IMR-90 (cell line): ENCODE measurements at regions not wholly inside any gene's neighbourhood (a gene's known extent, or its start where the extent isn't known, plus 50 kb on each side); places are given as distances from the start of the nearest gene placed in this dataset.

ENCODE experiments used
- ATAC-seq: fragments of 200-7000 bp; cut with Tn5 transposase; 2 replicates; pipeline ENCODE4 v1.9.1; 2020; ENCODE audit warnings: low read depth, mild to moderate bottlenecking, moderate library complexity
- BruUV-seq: library from RNA; stranded (reverse); fragments of 400-500 nt; replicated peaks from 2 replicates; lab custom pipeline; 2021; lab: Mats Ljungman, UMichigan
- CTCF ChIA-PET: fragments of 300-600 bp; formaldehyde crosslinking; extraction: SDS; loops from one replicate; lab custom pipeline; 2021; ENCODE audit warnings: antibody characterized with exemption; lab: Yijun Ruan, JAX
- POLR2A ChIA-PET: fragments of 300-600 bp; sonication (Branson Sonifier 250); formaldehyde crosslinking; loops from one replicate; lab custom pipeline; 2022; ENCODE audit warnings: antibody characterized with exemption; ENCODE audit not compliant: unreplicated experiment; lab: Charles Lee
- DNase-seq: peaks from one replicate; pipeline ENCODE4 v3.0.0; 2013
- H2AFZ ChIP-seq: replicated peaks from 2 replicates; pipeline ENCODE3; 2013; ENCODE audit warnings: low read length, mild to moderate bottlenecking; ENCODE audit not compliant: poor library complexity
- H2AK5ac ChIP-seq: 2 replicates; pipeline ENCODE4 v1.6.1; 2013; ENCODE audit warnings: low read depth, low read length, inconsistent platforms
- H2AK9ac ChIP-seq: replicated peaks from 2 replicates; pipeline ENCODE3; 2013; ENCODE audit warnings: mild to moderate bottlenecking, low read depth, low read length, moderate library complexity; ENCODE audit not compliant: poor library complexity
- H2BK120ac ChIP-seq: 2 replicates; pipeline ENCODE4 v1.6.1; 2013; ENCODE audit warnings: low read depth, low read length, inconsistent platforms
- H2BK15ac ChIP-seq: 3 replicates; pipeline ENCODE4 v1.6.1; 2013; ENCODE audit warnings: low read depth, low read length, inconsistent platforms
- H2BK20ac ChIP-seq: 2 replicates; pipeline ENCODE4 v1.6.1; 2013; ENCODE audit warnings: low read depth, mild to moderate bottlenecking, inconsistent platforms, low read length, moderate library complexity
- H2BK5ac ChIP-seq: 2 replicates; pipeline ENCODE4 v1.6.1; 2013; ENCODE audit warnings: mild to moderate bottlenecking, low read depth, low read length, inconsistent platforms; ENCODE audit not compliant: poor library complexity, severe bottlenecking
- H3K14ac ChIP-seq: replicated peaks from 2 replicates; pipeline ENCODE4 v1.6.1; 2013; ENCODE audit warnings: low read depth, low read length, inconsistent platforms
- H3K18ac ChIP-seq: 2 replicates; pipeline ENCODE4 v1.6.1; 2013; ENCODE audit warnings: low read depth, low read length, control low read depth
- H3K23ac ChIP-seq: 2 replicates; pipeline ENCODE4 v1.6.1; 2013; ENCODE audit warnings: low read depth, low read length, inconsistent platforms
- H3K27ac ChIP-seq: 2 replicates; pipeline ENCODE4 v1.5.1; 2013; ENCODE audit warnings: mild to moderate bottlenecking, control low read depth, low read length; ENCODE audit not compliant: insufficient read depth
- H3K27me3 ChIP-seq: 2 replicates; pipeline ENCODE4 v1.6.1; 2013; ENCODE audit warnings: low read length; ENCODE audit not compliant: control insufficient read depth, insufficient read depth
- H3K36me3 ChIP-seq: 2 replicates; pipeline ENCODE4 v1.6.1; 2013; ENCODE audit warnings: low read length, mixed read lengths; ENCODE audit not compliant: control insufficient read depth, insufficient read depth
- H3K4ac ChIP-seq: 2 replicates; pipeline ENCODE4 v1.6.1; 2013; ENCODE audit warnings: low read depth, low read length, inconsistent platforms
- H3K4me1 ChIP-seq: 2 replicates; pipeline ENCODE4 v1.6.1; 2013; ENCODE audit warnings: low read length, mixed read lengths; ENCODE audit not compliant: control insufficient read depth, insufficient read depth
- H3K4me2 ChIP-seq: 2 replicates; pipeline ENCODE4 v1.6.1; 2013; ENCODE audit warnings: low read depth, mild to moderate bottlenecking, control low read depth, low read length, moderate library complexity
- H3K4me3 ChIP-seq: 2 replicates; pipeline ENCODE4 v1.5.1; 2013; ENCODE audit warnings: low read depth, mild to moderate bottlenecking, control low read depth, low read length, moderate library complexity; ENCODE audit not compliant: insufficient read depth
- H3K56ac ChIP-seq: 2 replicates; pipeline ENCODE4 v1.6.1; 2013; ENCODE audit warnings: low read length, inconsistent platforms; ENCODE audit not compliant: insufficient read depth; ENCODE audit errors: extremely low read depth
- H3K79me1 ChIP-seq, 2 experiments: 2 replicates each; pipeline ENCODE4 v1.6.1; 2013; ENCODE audit warnings: low read length in 2 of 2, inconsistent platforms in 1 of 2, low read depth in 1 of 2
- H3K9ac ChIP-seq: 2 replicates; pipeline ENCODE4 v1.6.1; 2013; ENCODE audit warnings: low read depth, low read length, control low read depth
- H3K9me1 ChIP-seq: 2 replicates; pipeline ENCODE4 v1.6.1; 2013; ENCODE audit warnings: low read length, inconsistent platforms; ENCODE audit not compliant: insufficient read depth
- H3K9me3 ChIP-seq: 2 replicates; pipeline ENCODE4 v1.6.1; 2013; ENCODE audit warnings: low read length; ENCODE audit not compliant: control insufficient read depth, insufficient read depth
- H4K20me1 ChIP-seq: 2 replicates; pipeline ENCODE4 v1.6.1; 2013; ENCODE audit warnings: low read length, inconsistent platforms; ENCODE audit not compliant: insufficient read depth
- H4K5ac ChIP-seq: 2 replicates; pipeline ENCODE4 v1.6.1; 2013; ENCODE audit warnings: mild to moderate bottlenecking, low read depth, low read length, control low read depth
- H4K8ac ChIP-seq, 2 experiments: 2 replicates each; pipeline ENCODE4 v1.6.1; 2013; ENCODE audit warnings: low read depth in 2 of 2, low read length in 2 of 2, control low read depth in 1 of 2, inconsistent platforms in 1 of 2
- H4K91ac ChIP-seq: 2 replicates; pipeline ENCODE4 v1.6.1; 2013; ENCODE audit warnings: low read depth, low read length, inconsistent platforms; ENCODE audit not compliant: insufficient read depth
- MAFK ChIP-seq: IDR thresholded peaks from 2 replicates; pipeline ENCODE4 v1.6.1; 2012; ENCODE audit warnings: low read depth, low read length, improper control_type of control experiment
- WGBS, 2 experiments: methylation state at CpG; one replicate each; pipeline versions ENCODE4 v1.1.5 to v1.1.7; 2013; ENCODE audit warnings: missing lambda C conversion rate in 2 of 2; ENCODE audit not compliant: insufficient read length in 1 of 2; ENCODE audit errors: extremely low coverage in 2 of 2; 5-methylcytosine and 5-hydroxymethylcytosine counted together
- dilution Hi-C: fragments of 300-500 bp; cut with HindIII; formaldehyde crosslinking; loops from one replicate; pipeline ENCODE4 v1.14.3; 2018; ENCODE audit warnings: low sequenced_read_pairs; ENCODE audit not compliant: unreplicated experiment
- in situ Hi-C: fragments of 300-500 bp; cut with MboI; formaldehyde crosslinking; loops from 3 replicates; pipeline ENCODE4 v1.14.3; 2019; ENCODE audit warnings: low sequenced_read_pairs, inconsistent platforms, mixed read lengths
- intact Hi-C: fragments of 100-400 bp; cut with micrococcal nuclease; formaldehyde crosslinking; loops from 2 replicates; pipeline ENCODE4 v1.10.0; 2022
- TF ChIP-seq, protein P1 (sequence below): conservative IDR thresholded peaks from 2 replicates; pipeline ENCODE4 v1.5.1; 2012; ENCODE audit warnings: mild to moderate bottlenecking, low read depth, low read length, improper control_type of control experiment

DNA sequence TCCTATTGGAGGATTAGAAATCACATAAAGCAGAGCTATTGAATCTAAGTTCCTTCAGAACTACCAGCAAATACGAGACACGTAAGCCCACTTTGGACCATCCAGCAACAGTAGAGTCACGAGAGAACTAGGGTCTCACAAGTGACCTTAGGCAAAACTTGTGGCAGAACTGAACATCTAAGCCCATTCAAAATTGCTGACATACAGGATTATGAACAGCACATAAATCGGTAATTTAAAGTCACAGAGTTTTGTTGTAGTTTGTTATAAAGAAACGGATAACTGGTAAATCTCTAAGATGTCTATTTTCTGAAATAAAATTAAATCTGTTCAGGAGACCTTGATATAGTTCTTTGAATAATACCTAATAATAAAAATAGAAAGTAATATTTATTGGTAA, 1366.0 kb downstream of the NCAM2 start:
- H3K23ac ChIP-seq: no peak overlapping the region
- H4K8ac ChIP-seq: no peak overlapping the region
- no peak overlapping the region for H2BK20ac ChIP-seq
- POLR2A ChIA-PET: no interaction called here
- no peak overlapping the region for H2AK9ac ChIP-seq
- no peak overlapping the region for H3K9ac ChIP-seq
- H3K27me3 ChIP-seq: no peaks in the 10 kb centered on the region
- no peak overlapping the region for H3K14ac ChIP-seq
- H3K27ac ChIP-seq: no peak overlapping the region
- H4K20me1 ChIP-seq: no peaks in the 10 kb centered on the region
- peak; percentile 80 for TF ChIP-seq MAFK
- TF ChIP-seq, protein P1, sequence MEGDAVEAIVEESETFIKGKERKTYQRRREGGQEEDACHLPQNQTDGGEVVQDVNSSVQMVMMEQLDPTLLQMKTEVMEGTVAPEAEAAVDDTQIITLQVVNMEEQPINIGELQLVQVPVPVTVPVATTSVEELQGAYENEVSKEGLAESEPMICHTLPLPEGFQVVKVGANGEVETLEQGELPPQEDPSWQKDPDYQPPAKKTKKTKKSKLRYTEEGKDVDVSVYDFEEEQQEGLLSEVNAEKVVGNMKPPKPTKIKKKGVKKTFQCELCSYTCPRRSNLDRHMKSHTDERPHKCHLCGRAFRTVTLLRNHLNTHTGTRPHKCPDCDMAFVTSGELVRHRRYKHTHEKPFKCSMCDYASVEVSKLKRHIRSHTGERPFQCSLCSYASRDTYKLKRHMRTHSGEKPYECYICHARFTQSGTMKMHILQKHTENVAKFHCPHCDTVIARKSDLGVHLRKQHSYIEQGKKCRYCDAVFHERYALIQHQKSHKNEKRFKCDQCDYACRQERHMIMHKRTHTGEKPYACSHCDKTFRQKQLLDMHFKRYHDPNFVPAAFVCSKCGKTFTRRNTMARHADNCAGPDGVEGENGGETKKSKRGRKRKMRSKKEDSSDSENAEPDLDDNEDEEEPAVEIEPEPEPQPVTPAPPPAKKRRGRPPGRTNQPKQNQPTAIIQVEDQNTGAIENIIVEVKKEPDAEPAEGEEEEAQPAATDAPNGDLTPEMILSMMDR: no peak
- no peak for ATAC-seq
- no peaks in the 10 kb centered on the region for H3K9me1 ChIP-seq
- H2AK5ac ChIP-seq: no peak overlapping the region
- H4K91ac ChIP-seq: no peak overlapping the region
- H3K4me2 ChIP-seq: no peak overlapping the region
- dilution Hi-C loops (no loop called here), in situ Hi-C loops (no loop called here), intact Hi-C loops (no loop called here)
- no peak for DNase-seq
- no CpG with 5 or more reads among the region's 5 CpGs for whole genome bisulfite sequencing, 2 experiments
- CTCF ChIA-PET: no interaction called here
- H4K5ac ChIP-seq: no peak overlapping the region
- no peaks in the 10 kb centered on the region for H3K79me1 ChIP-seq
- no peak overlapping the region for H3K4me3 ChIP-seq
- no peak overlapping the region for H2BK15ac ChIP-seq
- no peak overlapping the region for H3K18ac ChIP-seq
- no peak overlapping the region for H2AFZ ChIP-seq
- H2BK120ac ChIP-seq: no peak overlapping the region
- BruUV-seq: no TSS peak
- no peaks in the 10 kb centered on the region for H3K4me1 ChIP-seq
- H3K36me3 ChIP-seq: no peaks in the 10 kb centered on the region
- no peak overlapping the region for H3K4ac ChIP-seq
- no peak overlapping the region for H2BK5ac ChIP-seq
- peaks cover 9% of the 10 kb centered on the region for H3K9me3 ChIP-seq
- H3K56ac ChIP-seq: no peak overlapping the region
